Thyroid gland (tissue), 4 donors: ENCODE measurements at regions not wholly inside any gene's neighbourhood (a gene's known extent, or its start where the extent isn't known, plus 50 kb on each side); places are given as distances from the start of the nearest gene placed in this dataset.

Experiments
- DNase-seq, 2 donors: peaks; one replicate each; pipeline ENCODE4 v3.0.0-alpha.2; 2019
- H3K27ac ChIP-seq, 3 donors: fragments of 200-600 bp; sonication (generic); 1 replicate in 2 of 3; 2 replicates in 1 of 3; pipeline ENCODE4 v1.5.1; 2016 to 2019; ENCODE audit warnings: mild to moderate bottlenecking in 1 of 3, moderate library complexity in 1 of 3
- H3K27me3 ChIP-seq: fragments of 200-600 bp; sonication (generic); one replicate; pipeline ENCODE4 v1.5.1; 2019
- H3K36me3 ChIP-seq, 2 donors: fragments of 200-600 bp; sonication (generic); one replicate each; pipeline ENCODE4 v1.5.1; 2016 to 2019
- H3K4me1 ChIP-seq, 2 donors: fragments of 200-600 bp; sonication (generic); one replicate each; pipeline ENCODE4 v1.5.1; 2017 to 2019
- H3K4me3 ChIP-seq, 3 donors: fragments of 200-600 bp; sonication (generic); replicated peaks in 1 of 3; 1 replicate in 2 of 3; 2 replicates in 1 of 3; pipeline ENCODE4 v1.5.1; 2016; ENCODE audit warnings: mild to moderate bottlenecking in 1 of 3
- H3K9me3 ChIP-seq: fragments of 200-600 bp; sonication (generic); one replicate; pipeline ENCODE4 v1.5.1; 2017
- POLR2A ChIP-seq, 2 donors: fragments of 450-650 bp; IDR thresholded peaks; one replicate each; pipeline ENCODE4 v1.6.1; 2017; ENCODE audit warnings: antibody characterized with exemption in 2 of 2, mild to moderate bottlenecking in 2 of 2, moderate library complexity in 1 of 2
- WGBS, 2 donors: methylation state at CpG; one replicate each; pipeline ENCODE4 v1.1.5; 2017; 5-methylcytosine and 5-hydroxymethylcytosine counted together
- intact Hi-C: fragments of 100-400 bp; cut with DNase I; formaldehyde crosslinking; loops from one replicate; pipeline ENCODE4 v1.15.1; 2023
- TF ChIP-seq, protein P1 (sequence below), 6 experiments: fragments of 200-600 bp in 3 of 6; fragments of 450-650 bp in 3 of 6; sonication (generic) in 3 of 6; IDR thresholded peaks; one replicate each; pipeline ENCODE4 v1.5.1; 2016 to 2019; ENCODE audit warnings: antibody characterized with exemption in 6 of 6, mild to moderate bottlenecking in 2 of 6, inconsistent platforms in 1 of 6, moderate library complexity in 1 of 6

DNA sequence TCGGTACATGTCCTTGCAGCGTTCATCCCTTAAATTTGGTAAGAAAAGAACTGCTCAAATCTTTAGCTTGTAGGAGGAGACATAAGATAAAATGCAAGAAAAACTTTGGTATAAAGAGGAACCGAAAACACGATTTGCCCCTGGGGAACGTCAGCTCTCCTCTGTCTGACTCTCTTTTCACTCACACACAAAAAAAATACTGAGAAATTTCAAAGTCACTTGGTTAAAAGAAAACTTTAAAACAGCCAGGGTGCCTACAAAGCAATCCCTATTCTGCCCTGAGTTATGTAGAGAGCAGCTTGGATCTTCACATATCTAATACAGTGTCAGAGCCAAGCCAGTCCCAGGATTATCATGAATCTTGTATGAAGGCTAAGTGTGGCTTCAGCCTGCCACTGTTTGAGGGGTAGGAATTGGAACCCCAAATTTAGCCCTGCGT is 248.5 kb upstream of the CXXC4 start:
- no peaks in the 10 kb centered on the region for H3K9me3 ChIP-seq
- intact Hi-C loops = no loop called here
- WGBS, 2 donors = 82 to 84% methylated on average over 6 of the region's 6 CpGs

DNA sequence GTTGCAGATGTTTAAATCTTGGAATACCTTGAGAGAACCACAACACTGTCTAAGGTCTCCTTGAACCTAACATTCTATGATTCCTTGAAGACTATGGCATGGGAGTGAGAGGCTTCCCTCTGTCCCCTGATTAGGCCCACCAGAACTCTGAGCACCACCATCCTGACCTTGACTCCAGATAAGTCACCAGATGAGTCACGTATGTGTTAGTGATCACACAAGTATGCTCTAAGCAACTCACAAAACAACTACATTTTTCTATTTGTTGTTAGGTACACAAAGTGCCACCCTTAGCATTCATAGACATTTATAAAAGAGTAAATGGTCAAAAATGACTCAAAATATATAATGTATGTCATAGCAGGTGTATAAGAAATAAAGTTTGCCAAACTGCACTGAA is 252.9 kb upstream of the CXXC4 start:
- intact Hi-C loops = no loop called here
- WGBS, 2 donors = 79% methylated on average over 1 of the region's 1 CpG
- Histone ChIP-seq H3K36me3 (no peaks in the 10 kb centered on the region), H3K9me3 (no peaks in the 10 kb centered on the region), H3K4me3 (no peak overlapping the region), H3K27me3 (no peaks in the 10 kb centered on the region), H3K4me1 (no peaks in the 10 kb centered on the region), H3K27ac (no peak overlapping the region)
- no peak for TF ChIP-seq POLR2A (IDR thresholded peaks at IDR 0.05)
- TF ChIP-seq, protein P1, sequence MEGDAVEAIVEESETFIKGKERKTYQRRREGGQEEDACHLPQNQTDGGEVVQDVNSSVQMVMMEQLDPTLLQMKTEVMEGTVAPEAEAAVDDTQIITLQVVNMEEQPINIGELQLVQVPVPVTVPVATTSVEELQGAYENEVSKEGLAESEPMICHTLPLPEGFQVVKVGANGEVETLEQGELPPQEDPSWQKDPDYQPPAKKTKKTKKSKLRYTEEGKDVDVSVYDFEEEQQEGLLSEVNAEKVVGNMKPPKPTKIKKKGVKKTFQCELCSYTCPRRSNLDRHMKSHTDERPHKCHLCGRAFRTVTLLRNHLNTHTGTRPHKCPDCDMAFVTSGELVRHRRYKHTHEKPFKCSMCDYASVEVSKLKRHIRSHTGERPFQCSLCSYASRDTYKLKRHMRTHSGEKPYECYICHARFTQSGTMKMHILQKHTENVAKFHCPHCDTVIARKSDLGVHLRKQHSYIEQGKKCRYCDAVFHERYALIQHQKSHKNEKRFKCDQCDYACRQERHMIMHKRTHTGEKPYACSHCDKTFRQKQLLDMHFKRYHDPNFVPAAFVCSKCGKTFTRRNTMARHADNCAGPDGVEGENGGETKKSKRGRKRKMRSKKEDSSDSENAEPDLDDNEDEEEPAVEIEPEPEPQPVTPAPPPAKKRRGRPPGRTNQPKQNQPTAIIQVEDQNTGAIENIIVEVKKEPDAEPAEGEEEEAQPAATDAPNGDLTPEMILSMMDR (IDR thresholded peaks at IDR 0.05) = no peak
- no peak for DNase-seq

More for the DNA sequence above, 248.5 kb upstream of the CXXC4 start:
- Histone ChIP-seq H3K36me3 (no peaks in the 10 kb centered on the region), H3K27ac (no peak overlapping the region), H3K27me3 (no peaks in the 10 kb centered on the region), H3K4me1 (no peaks in the 10 kb centered on the region), H3K4me3 (no peak overlapping the region)
- DNase-seq = no peak
- TF ChIP-seq, protein P1 (IDR thresholded peaks at IDR 0.05) = no peak

DNA sequence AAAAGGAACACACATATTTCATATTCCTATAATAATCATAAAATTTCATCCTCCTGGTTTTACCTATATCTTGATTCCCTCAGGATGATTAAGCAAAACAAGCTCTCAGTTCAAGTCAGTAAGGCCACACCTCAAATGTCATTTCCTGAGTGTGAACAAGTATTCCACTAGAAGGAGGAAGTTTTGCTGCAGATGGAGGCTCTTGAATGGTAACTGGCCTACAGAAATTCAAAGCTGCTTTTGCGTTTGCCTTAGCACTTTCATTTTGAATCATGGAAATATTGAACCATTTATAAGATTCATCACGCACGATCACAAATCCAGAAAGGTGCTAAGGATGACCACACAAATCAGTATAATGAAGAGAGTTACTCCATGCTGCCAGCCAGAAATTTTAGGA is 254.4 kb upstream of the CXXC4 start:
- H3K36me3 ChIP-seq = no peaks in the 10 kb centered on the region
- no peak overlapping the region for H3K27ac ChIP-seq
- no peaks in the 10 kb centered on the region for H3K4me1 ChIP-seq
- 80 to 81% methylated on average over 3 of the region's 3 CpGs for WGBS, 2 donors
- no peak overlapping the region for H3K4me3 ChIP-seq
- H3K27me3 ChIP-seq = no peaks in the 10 kb centered on the region
- no peaks in the 10 kb centered on the region for H3K9me3 ChIP-seq
- no peak for DNase-seq
- TF ChIP-seq POLR2A (IDR thresholded peaks at IDR 0.05) = no peak
- TF ChIP-seq, protein P1 (IDR thresholded peaks at IDR 0.05) = no peak
- intact Hi-C loops = no loop called here

DNA sequence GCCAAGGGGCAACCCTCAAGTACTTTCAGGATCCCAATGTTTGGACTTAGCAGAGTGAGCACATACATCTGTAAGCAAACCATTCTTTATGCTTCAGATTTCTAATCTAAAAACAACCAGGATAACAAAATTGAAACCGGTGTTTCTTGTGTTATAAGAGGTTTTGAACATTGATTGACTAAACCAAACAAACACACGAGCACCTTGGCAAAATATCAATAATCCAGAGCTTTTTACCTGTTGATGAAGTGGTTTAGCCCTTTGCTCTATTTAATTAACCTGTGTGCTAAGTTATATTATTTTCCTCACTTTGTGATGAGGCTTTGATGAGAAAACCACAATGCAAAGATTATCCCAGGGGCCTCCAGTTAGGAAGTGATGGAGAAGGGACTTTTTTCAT is 255.3 kb upstream of the CXXC4 start:
- Histone ChIP-seq H3K9me3 (no peaks in the 10 kb centered on the region), H3K27me3 (no peaks in the 10 kb centered on the region), H3K4me3 (no peak overlapping the region), H3K27ac (no peak overlapping the region), H3K4me1 (no peaks in the 10 kb centered on the region), H3K36me3 (no peaks in the 10 kb centered on the region)
- WGBS, 2 donors = 35 to 40% methylated on average over 2 of the region's 2 CpGs
- DNase-seq = no peak
- TF ChIP-seq, protein P1 (IDR thresholded peaks at IDR 0.05) = no peak
- intact Hi-C loops = no loop called here

DNA sequence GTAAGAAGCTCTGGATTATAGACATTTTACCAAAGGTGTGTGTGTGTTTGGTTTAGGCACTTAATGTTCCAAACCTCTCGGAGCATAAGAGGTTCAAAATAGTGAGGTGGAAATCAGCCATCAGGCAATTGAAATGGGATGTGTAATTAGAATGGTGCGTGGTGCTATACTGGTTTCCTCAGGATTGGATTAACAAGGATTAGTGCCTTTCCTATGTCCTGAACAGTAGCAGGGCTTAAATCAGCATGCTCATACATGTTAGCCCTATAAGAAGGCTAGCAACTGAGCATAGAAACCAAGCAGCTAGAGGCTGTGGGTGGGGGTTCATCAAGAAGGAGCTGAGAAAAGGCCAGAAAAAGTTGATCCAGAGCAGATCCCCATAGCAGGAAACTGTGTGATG is 256.8 kb upstream of the CXXC4 start:
- TF ChIP-seq, protein P1 (IDR thresholded peaks at IDR 0.05) = no peak
- TF ChIP-seq POLR2A (IDR thresholded peaks at IDR 0.05) = no peak
- Histone ChIP-seq H3K9me3 (no peaks in the 10 kb centered on the region), H3K4me3 (no peak overlapping the region), H3K27ac (no peak overlapping the region), H3K4me1 (no peaks in the 10 kb centered on the region), H3K36me3 (no peaks in the 10 kb centered on the region), H3K27me3 (no peaks in the 10 kb centered on the region)
- intact Hi-C loops = no loop called here
- WGBS, 2 donors = 85 to 93% methylated on average over 2 of the region's 2 CpGs
- DNase-seq = no peak
